HEK293T (cell line): ENCODE measurements at regions not wholly inside any gene's neighbourhood (a gene's known extent, or its start where the extent isn't known, plus 50 kb on each side); places are given as distances from the start of the nearest gene placed in this dataset.

Experiments used
- ARNT ChIP-seq: fragments of 450-650 bp; IDR thresholded peaks from 2 replicates; pipeline ENCODE4 v1.6.1; 2017; ENCODE audit warnings: mild to moderate bottlenecking
- BHLHE40 ChIP-seq: fragments of 450-650 bp; IDR thresholded peaks from 2 replicates; pipeline ENCODE4 v1.6.1; 2016; ENCODE audit warnings: mild to moderate bottlenecking, moderate library complexity, borderline replicate concordance
- CTBP1 ChIP-seq: fragments of 450-650 bp; IDR thresholded peaks from 2 replicates; pipeline ENCODE4 v1.6.1; 2016; ENCODE audit warnings: borderline replicate concordance
- ELF4 ChIP-seq: fragments of 450-650 bp; IDR thresholded peaks from 2 replicates; pipeline ENCODE4 v1.6.1; 2017; ENCODE audit warnings: antibody characterized with exemption
- FOXA1 ChIP-seq: fragments of 450-650 bp; IDR thresholded peaks from 2 replicates; pipeline ENCODE4 v1.6.1; 2016; ENCODE audit warnings: mild to moderate bottlenecking
- FOXK2 ChIP-seq: fragments of 450-650 bp; IDR thresholded peaks from 2 replicates; pipeline ENCODE4 v1.6.1; 2016; ENCODE audit warnings: mild to moderate bottlenecking
- FOXM1 ChIP-seq: fragments of 450-650 bp; IDR thresholded peaks from 2 replicates; pipeline ENCODE4 v1.6.1; 2017; ENCODE audit warnings: mild to moderate bottlenecking, borderline replicate concordance
- HDGF ChIP-seq: fragments of 450-650 bp; IDR thresholded peaks from 2 replicates; pipeline ENCODE4 v1.6.1; 2017; ENCODE audit warnings: antibody characterized with exemption, borderline replicate concordance
- SP1 ChIP-seq: fragments of 450-650 bp; IDR thresholded peaks from 2 replicates; pipeline ENCODE4 v1.6.1; 2017
- SUZ12 ChIP-seq: fragments of 450-650 bp; IDR thresholded peaks from 2 replicates; pipeline ENCODE4 v1.6.1; 2016; ENCODE audit warnings: mild to moderate bottlenecking
- TARDBP ChIP-seq: fragments of 450-650 bp; IDR thresholded peaks from 2 replicates; pipeline ENCODE4 v1.6.1; 2016
- ZNF384 ChIP-seq: fragments of 450-650 bp; IDR thresholded peaks from 2 replicates; pipeline ENCODE4 v1.6.1; 2016
- TF ChIP-seq, protein P1 (sequence below): fragments of 450-650 bp; IDR thresholded peaks from 2 replicates; pipeline ENCODE4 v1.6.1; 2016

DNA sequence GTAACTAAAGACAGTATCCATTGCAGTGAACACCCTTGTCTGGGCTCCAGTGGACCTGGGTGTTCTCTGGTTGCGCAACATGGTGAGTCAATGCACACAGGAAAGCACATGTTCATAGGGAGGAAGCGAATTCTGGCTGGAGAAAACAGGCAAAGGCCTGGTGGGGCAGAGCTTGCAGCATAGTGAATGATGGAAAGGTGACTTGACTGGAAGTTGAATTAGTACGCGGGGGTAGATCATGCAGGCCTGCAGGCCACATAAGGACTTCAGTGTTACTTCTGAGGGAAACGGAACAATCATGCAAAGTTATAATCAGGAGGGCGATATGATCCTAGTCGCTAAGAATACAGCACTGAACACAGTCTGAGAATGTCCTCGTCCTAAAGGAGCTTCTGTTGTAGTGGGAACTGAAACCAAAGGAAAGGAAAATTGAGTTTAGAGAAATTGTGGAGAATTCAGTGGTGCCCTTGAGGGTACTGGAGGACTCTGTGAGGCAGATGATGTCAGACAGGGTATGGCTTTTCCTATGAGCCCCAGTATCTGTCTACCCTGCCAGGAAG is 71.9 kb upstream of the RANBP3L start:
- TF ChIP-seq TARDBP (no peak), BHLHE40 (no peak), HDGF (no peak), FOXA1 (no peak), ELF4 (no peak), FOXK2 (no peak), SP1 (no peak), CTBP1 (no peak), ARNT (no peak), SUZ12 (no peak), ZNF384 (no peak), FOXM1 (no peak)
- TF ChIP-seq, protein P1, sequence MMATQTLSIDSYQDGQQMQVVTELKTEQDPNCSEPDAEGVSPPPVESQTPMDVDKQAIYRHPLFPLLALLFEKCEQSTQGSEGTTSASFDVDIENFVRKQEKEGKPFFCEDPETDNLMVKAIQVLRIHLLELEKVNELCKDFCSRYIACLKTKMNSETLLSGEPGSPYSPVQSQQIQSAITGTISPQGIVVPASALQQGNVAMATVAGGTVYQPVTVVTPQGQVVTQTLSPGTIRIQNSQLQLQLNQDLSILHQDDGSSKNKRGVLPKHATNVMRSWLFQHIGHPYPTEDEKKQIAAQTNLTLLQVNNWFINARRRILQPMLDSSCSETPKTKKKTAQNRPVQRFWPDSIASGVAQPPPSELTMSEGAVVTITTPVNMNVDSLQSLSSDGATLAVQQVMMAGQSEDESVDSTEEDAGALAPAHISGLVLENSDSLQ = no peak
